HepG2 (cell line): ENCODE measurements at regions not wholly inside any gene's neighbourhood (a gene's known extent, or its start where the extent isn't known, plus 50 kb on each side); places are given as distances from the start of the nearest gene placed in this dataset.

Experiments
- ATAC-seq: fragments of 200-7000 bp; cut with Tn5 transposase; 3 replicates; pipeline ENCODE4 v1.9.1; 2020; ENCODE audit warnings: mild to moderate bottlenecking, moderate library complexity
- BruUV-seq: library from RNA; stranded (reverse); fragments of 400-500 nt; replicated peaks from 2 replicates; lab custom pipeline; 2021; lab: Mats Ljungman, UMichigan
- CTCF ChIA-PET: fragments of 300-600 bp; formaldehyde crosslinking; extraction: SDS; loops from one replicate; lab custom pipeline; 2021; ENCODE audit warnings: low total read pairs, inconsistent platforms, low intra/inter-chr PET ratio; lab: Yijun Ruan, JAX
- POLR2A ChIA-PET: fragments of 350-600 bp; sonication (Branson Sonifier 250); formaldehyde crosslinking; loops from one replicate; lab custom pipeline; 2020; ENCODE audit warnings: antibody characterized with exemption, inconsistent platforms; lab: Yijun Ruan, JAX
- DNase-seq: peaks from one replicate; pipeline ENCODE4 v3.0.0-alpha.2; 2015; ENCODE audit warnings: low spot score
- FAIRE-seq: peaks from 3 replicates; lab custom pipeline; 2011; peaks lifted over from hg19 to GRCh38; lab: Jason Lieb, UNC
- H2AFZ ChIP-seq: one replicate; pipeline ENCODE4 v1.6.1; 2011; ENCODE audit warnings: low read length, inconsistent platforms
- H3K27ac ChIP-seq: fragments of 300-600 bp; 3 replicates; pipeline ENCODE4 v1.8.0; 2011; ENCODE audit warnings: mixed run types, mild to moderate bottlenecking, mixed read lengths, low read length, inconsistent platforms; ENCODE audit not compliant: insufficient read depth; ENCODE audit errors: extremely low read length
- H3K27me3 ChIP-seq, 2 experiments: fragments of 200-600 bp in 1 of 2; 2 replicates in 1 of 2; 3 replicates in 1 of 2; pipeline versions ENCODE4 v1.6.0 to v1.8.0; 2011; ENCODE audit warnings: low read length in 2 of 2, mild to moderate bottlenecking in 2 of 2, moderate library complexity in 2 of 2, inconsistent platforms in 1 of 2; ENCODE audit not compliant: insufficient read depth in 2 of 2, control insufficient read depth in 1 of 2
- H3K36me3 ChIP-seq, 2 experiments: fragments of 200-600 bp in 1 of 2; replicated peaks in 1 of 2; 2 replicates in 1 of 2; 3 replicates in 1 of 2; pipeline versions ENCODE4 v1.5.1 to v1.8.0; 2011; ENCODE audit warnings: low read length in 2 of 2, inconsistent platforms in 1 of 2; ENCODE audit not compliant: insufficient read depth in 2 of 2, control insufficient read depth in 1 of 2
- H3K4me1 ChIP-seq: 2 replicates; pipeline ENCODE4 v1.5.1; 2012; ENCODE audit warnings: low read length, inconsistent platforms; ENCODE audit not compliant: insufficient read depth
- H3K4me2 ChIP-seq: 2 replicates; pipeline ENCODE4 v1.6.0; 2011; ENCODE audit warnings: low read depth, low read length, inconsistent platforms
- H3K4me3 ChIP-seq, 3 experiments: fragments of 200-600 bp in 1 of 3; sonication (generic), shearing (Covaris generic) in 1 of 3; replicated peaks in 1 of 3; 2 replicates each; pipeline ENCODE4 v1.5.1; 2011 to 2016; ENCODE audit warnings: low read length in 3 of 3, inconsistent platforms in 2 of 3, low read depth in 2 of 3, mild to moderate bottlenecking in 2 of 3, control low read depth in 1 of 3, mixed read lengths in 1 of 3; ENCODE audit not compliant: insufficient read depth in 1 of 3
- H3K79me2 ChIP-seq: one replicate; pipeline ENCODE4 v1.6.1; 2011; ENCODE audit warnings: low read length, inconsistent platforms; ENCODE audit not compliant: insufficient read depth
- H3K9ac ChIP-seq: 2 replicates; pipeline ENCODE4 v1.6.0; 2011; ENCODE audit warnings: mild to moderate bottlenecking, low read depth, low read length, inconsistent platforms; ENCODE audit not compliant: insufficient read depth
- H3K9me3 ChIP-seq: 2 replicates; pipeline ENCODE4 v1.5.1; 2012; ENCODE audit warnings: mild to moderate bottlenecking, low read length
- H4K20me1 ChIP-seq: 2 replicates; pipeline ENCODE4 v1.6.0; 2011; ENCODE audit warnings: inconsistent platforms, mild to moderate bottlenecking, low read length, moderate library complexity; ENCODE audit not compliant: insufficient read depth
- ATF7-NPFF ChIP-seq: sonication (generic); formaldehyde crosslinking; IDR thresholded peaks from 2 replicates; pipeline ENCODE4 v1.8.1; 2023; ENCODE audit warnings: mild to moderate bottlenecking, low read depth, missing genetic modification reagents, moderate library complexity
- FLYWCH1 ChIP-seq: sonication (generic); formaldehyde crosslinking; IDR thresholded peaks from 2 replicates; pipeline ENCODE4 v1.8.1; 2023; ENCODE audit warnings: mild to moderate bottlenecking, missing genetic modification reagents
- GTF3A ChIP-seq: sonication (generic); formaldehyde crosslinking; conservative IDR thresholded peaks from 2 replicates; pipeline ENCODE4 v1.4.0; 2020; ENCODE audit warnings: mild to moderate bottlenecking, missing genetic modification reagents
- HBP1 ChIP-seq: IDR thresholded peaks from 2 replicates; pipeline ENCODE4 v1.6.1; 2016; ENCODE audit warnings: low read depth, control low read depth
- HINFP ChIP-seq: sonication (generic); formaldehyde crosslinking; IDR thresholded peaks from 2 replicates; pipeline ENCODE4 v1.4.0; 2020; ENCODE audit warnings: low read depth, mild to moderate bottlenecking, missing genetic modification reagents
- IRF9 ChIP-seq: sonication (generic); formaldehyde crosslinking; IDR thresholded peaks from 2 replicates; pipeline ENCODE4 v1.8.0; 2022; ENCODE audit warnings: missing genetic modification reagents, mild to moderate bottlenecking, borderline replicate concordance
- RXRA ChIP-seq: sonication (generic); formaldehyde crosslinking; IDR thresholded peaks from 2 replicates; pipeline ENCODE4 v1.5.1; 2020; ENCODE audit warnings: missing genetic modification reagents
- SP1 ChIP-seq, 2 experiments: fragments of 450-650 bp in 1 of 2; sonication (generic) in 1 of 2; formaldehyde crosslinking in 1 of 2; IDR thresholded peaks; 2 replicates each; pipeline versions ENCODE4 v1.4.0 to v1.6.1; 2016 to 2020; ENCODE audit warnings: missing genetic modification reagents in 1 of 2
- TBX3 ChIP-seq: fragments of 450-650 bp; IDR thresholded peaks from 2 replicates; pipeline ENCODE4 v1.6.1; 2017; ENCODE audit warnings: antibody characterized with exemption, mild to moderate bottlenecking, inconsistent platforms, borderline replicate concordance
- ZNF143 ChIP-seq: sonication (generic); formaldehyde crosslinking; IDR thresholded peaks from 2 replicates; pipeline ENCODE4 v1.4.0; 2020; ENCODE audit warnings: missing genetic modification reagents
- ZNF589 ChIP-seq: sonication (generic); formaldehyde crosslinking; conservative IDR thresholded peaks from 2 replicates; pipeline ENCODE4 v1.8.0; 2022; ENCODE audit warnings: mild to moderate bottlenecking, moderate library complexity, missing genetic modification reagents
- ZNF674 ChIP-seq: sonication (generic); formaldehyde crosslinking; IDR thresholded peaks from 2 replicates; pipeline ENCODE4 v1.5.0; 2020; ENCODE audit warnings: low read depth, mild to moderate bottlenecking, missing genetic modification reagents
- ZSCAN29 ChIP-seq: sonication (generic); formaldehyde crosslinking; conservative IDR thresholded peaks from 2 replicates; pipeline ENCODE4 v1.4.0; 2020; ENCODE audit warnings: mild to moderate bottlenecking, missing genetic modification reagents
- WGBS: methylation state at CpG from one replicate; pipeline ENCODE4 v1.1.6; 2017; ENCODE audit warnings: low lambda C conversion rate; 5-methylcytosine and 5-hydroxymethylcytosine counted together
- in situ Hi-C: cut with HindIII; loops from 2 replicates; pipeline ENCODE4 v1.10.0; 2017; ENCODE audit warnings: low pct_unique_long_range_greater_than_20kb; ENCODE audit not compliant: extremely low pct_ligation_motif_present
- intact Hi-C: fragments of 100-400 bp; cut with micrococcal nuclease; formaldehyde crosslinking; loops from one replicate; pipeline ENCODE4 v1.10.0; 2022; ENCODE audit not compliant: unreplicated experiment

- H3K9me3 ChIP-seq, result no peaks in the 10 kb centered on the region; the same call in 1 of the 2 replicates
- no peaks in the 10 kb centered on the region for H3K4me1 ChIP-seq
- H3K4me2 ChIP-seq, result no peak overlapping the region
- no peak overlapping the region for H3K9ac ChIP-seq
- H3K36me3 ChIP-seq, result no peaks in the 10 kb centered on the region
- in situ Hi-C loops (no loop called here), intact Hi-C loops (no loop called here)
- no peak for DNase-seq
- no peak overlapping the region for H2AFZ ChIP-seq
- FAIRE-seq, result no peak
- ChIA-PET POLR2A (no interaction called here), CTCF (no interaction called here)
- H3K4me3 ChIP-seq, result no peak overlapping the region
- no peaks in the 10 kb centered on the region for H3K79me2 ChIP-seq
- no peaks in the 10 kb centered on the region for H3K27me3 ChIP-seq
- no peak for TF ChIP-seq ZSCAN29
- TF ChIP-seq ZNF143, result no peak
- TF ChIP-seq ZNF589 (CRISPR knock-in tag), result no peak
- TF ChIP-seq IRF9 (CRISPR knock-in tag), result no peak
- TF ChIP-seq ZNF674 (CRISPR knock-in tag), result no peak
- TF ChIP-seq GTF3A (CRISPR knock-in tag), result no peak
- TF ChIP-seq TBX3, result no peak
- TF ChIP-seq ATF7-NPFF, result no peak
- no peak for TF ChIP-seq HINFP
- no peak for TF ChIP-seq FLYWCH1 (CRISPR knock-in tag)
- TF ChIP-seq HBP1 (CRISPR knock-in tag), result no peak
- TF ChIP-seq SP1 (IDR thresholded peaks at IDR 0.05), result no peak
- no peak for TF ChIP-seq SP1 (CRISPR knock-in tag; IDR thresholded peaks at IDR 0.05)
- TF ChIP-seq RXRA (CRISPR knock-in tag), result no peak
- H3K27ac ChIP-seq, result no peak overlapping the region
- ATAC-seq, result no peak
- no peaks in the 10 kb centered on the region for H4K20me1 ChIP-seq
- no TSS peak for BruUV-seq
- WGBS, result 9% methylated on average over 4 of the region's 4 CpGs
Observed at GRCh38 chr3:83683937-83684598, 1274.7 kb upstream of the CADM2 start.
